AG04449 (cell line): ENCODE measurements at regions not wholly inside any gene's neighbourhood (a gene's known extent, or its start where the extent isn't known, plus 50 kb on each side); places are given as distances from the start of the nearest gene placed in this dataset.

Source experiments
- CTCF ChIA-PET: fragments of 350-600 bp; formaldehyde crosslinking; extraction: SDS; loops from one replicate; lab custom pipeline; 2021; ENCODE audit warnings: antibody characterized with exemption; lab: Yijun Ruan, JAX
- POLR2A ChIA-PET: fragments of 400-600, 350-600 bp; formaldehyde crosslinking; extraction: SDS; loops from one replicate; lab custom pipeline; 2020; ENCODE audit warnings: antibody characterized with exemption, inconsistent platforms; lab: Yijun Ruan, JAX
- DNase-seq: peaks from one replicate; pipeline ENCODE4 v3.0.0-alpha.2; 2010; ENCODE audit warnings: low read depth, low spot score
- H3K4me3 ChIP-seq: 2 replicates; pipeline ENCODE4 v1.5.1; 2011; ENCODE audit warnings: low read depth, mild to moderate bottlenecking, control low read depth, low read length
- TF ChIP-seq, protein P1 (sequence below): IDR thresholded peaks from one replicate; pipeline ENCODE4 v1.5.1; 2011; ENCODE audit warnings: mild to moderate bottlenecking, moderate library complexity, low read length, control low read depth, inconsistent platforms; ENCODE audit not compliant: insufficient read depth; ENCODE audit errors: missing control alignments

DNA sequence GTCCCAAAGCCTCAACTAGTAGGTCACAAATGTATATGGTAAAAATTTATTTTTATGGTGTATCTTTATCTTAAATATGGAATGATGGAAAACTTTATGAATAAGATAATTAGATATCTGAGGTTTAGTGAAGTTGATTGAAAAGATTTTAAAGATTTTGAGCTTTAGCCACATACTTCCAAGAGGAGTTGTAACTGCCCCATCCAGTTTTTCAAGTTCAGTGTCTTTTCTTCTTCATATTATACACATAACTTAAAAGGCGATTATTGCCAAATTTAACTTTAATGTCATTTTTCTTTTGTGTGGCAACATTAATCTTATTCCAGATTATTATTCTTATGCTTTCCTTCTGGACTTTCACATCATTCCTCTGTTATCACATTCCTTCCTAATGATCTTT, 266.4 kb downstream of the TINAG start:
- CTCF ChIA-PET, result interaction anchor here (1.3 kb wide), 1 partner anchor 11 kb away, joined by 3 read pairs; no protein-coding TSS in a partner anchor
- TF ChIP-seq, protein P1, sequence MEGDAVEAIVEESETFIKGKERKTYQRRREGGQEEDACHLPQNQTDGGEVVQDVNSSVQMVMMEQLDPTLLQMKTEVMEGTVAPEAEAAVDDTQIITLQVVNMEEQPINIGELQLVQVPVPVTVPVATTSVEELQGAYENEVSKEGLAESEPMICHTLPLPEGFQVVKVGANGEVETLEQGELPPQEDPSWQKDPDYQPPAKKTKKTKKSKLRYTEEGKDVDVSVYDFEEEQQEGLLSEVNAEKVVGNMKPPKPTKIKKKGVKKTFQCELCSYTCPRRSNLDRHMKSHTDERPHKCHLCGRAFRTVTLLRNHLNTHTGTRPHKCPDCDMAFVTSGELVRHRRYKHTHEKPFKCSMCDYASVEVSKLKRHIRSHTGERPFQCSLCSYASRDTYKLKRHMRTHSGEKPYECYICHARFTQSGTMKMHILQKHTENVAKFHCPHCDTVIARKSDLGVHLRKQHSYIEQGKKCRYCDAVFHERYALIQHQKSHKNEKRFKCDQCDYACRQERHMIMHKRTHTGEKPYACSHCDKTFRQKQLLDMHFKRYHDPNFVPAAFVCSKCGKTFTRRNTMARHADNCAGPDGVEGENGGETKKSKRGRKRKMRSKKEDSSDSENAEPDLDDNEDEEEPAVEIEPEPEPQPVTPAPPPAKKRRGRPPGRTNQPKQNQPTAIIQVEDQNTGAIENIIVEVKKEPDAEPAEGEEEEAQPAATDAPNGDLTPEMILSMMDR, result no peak
- POLR2A ChIA-PET, result no interaction called here
- H3K4me3 ChIP-seq, result no peak overlapping the region
- DNase-seq, result no peak

DNA sequence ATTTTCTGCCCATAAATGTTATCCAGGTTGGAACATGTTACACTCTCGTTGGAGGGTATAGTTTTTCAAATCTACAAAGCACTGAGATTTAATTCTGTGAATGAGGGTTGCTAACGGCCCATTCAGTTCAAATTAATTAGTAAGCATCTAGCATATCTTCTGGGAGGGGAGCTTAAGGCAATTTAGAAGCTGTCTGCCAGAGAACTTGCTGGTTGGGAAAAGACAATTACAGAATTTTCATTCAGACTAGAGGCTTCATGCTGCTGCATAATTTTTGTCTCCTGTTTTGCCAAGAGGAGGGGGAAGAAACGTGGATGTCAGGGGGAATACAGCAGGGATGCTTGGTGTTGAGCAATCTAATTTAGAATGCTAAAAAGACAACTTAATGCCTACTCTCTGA, 268.3 kb upstream of the FAM83B start:
- TF ChIP-seq, protein P1, result no peak
- ChIA-PET POLR2A (no interaction called here), CTCF (no interaction called here)
- DNase-seq, result no peak
- H3K4me3 ChIP-seq, result no peak overlapping the region

DNA sequence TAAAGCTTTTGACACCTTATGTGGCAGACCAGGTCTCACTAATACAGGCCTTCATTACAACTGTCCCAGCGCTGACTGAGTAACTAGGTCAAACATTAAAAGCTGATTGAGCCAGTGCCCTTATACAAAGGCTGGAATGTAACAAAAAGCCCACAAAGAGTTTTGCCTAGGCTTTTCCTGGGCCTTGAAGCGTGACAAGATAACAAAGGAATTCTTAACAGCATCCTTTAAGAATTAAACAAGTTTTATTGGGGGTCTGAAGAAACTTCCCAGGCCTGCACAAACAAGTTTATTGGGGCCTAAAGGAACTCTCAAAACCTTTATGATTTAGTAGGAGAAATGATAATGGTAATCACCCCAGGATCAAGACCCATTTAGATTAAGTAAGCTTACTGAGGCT, 267.6 kb upstream of the FAM83B start:
- POLR2A ChIA-PET, result no interaction called here
- CTCF ChIA-PET, result no interaction called here
- TF ChIP-seq, protein P1, result no peak
- no peak overlapping the region for H3K4me3 ChIP-seq
- DNase-seq, result no peak

DNA sequence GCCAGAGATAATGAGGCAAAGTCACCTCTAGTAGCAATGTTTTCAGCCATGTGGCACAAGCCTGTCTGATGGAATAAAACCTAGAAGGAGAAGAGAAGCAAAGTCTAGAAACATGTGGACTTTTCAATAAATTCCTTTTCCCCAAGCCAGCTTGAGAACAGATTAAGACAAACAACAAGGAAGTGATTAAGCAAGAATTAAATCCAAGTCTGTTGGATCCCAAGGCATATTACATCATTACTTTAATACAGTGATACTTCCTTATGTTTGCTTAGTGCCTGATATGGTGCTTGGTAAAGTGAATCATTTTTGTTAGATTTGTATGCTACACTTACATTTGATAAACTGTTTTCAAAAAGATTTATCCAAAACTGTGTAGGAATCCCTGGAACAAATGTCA, 260.3 kb upstream of the FAM83B start:
- TF ChIP-seq, protein P1, result no peak
- DNase-seq, result no peak
- no peak overlapping the region for H3K4me3 ChIP-seq
- CTCF ChIA-PET, result no interaction called here
- POLR2A ChIA-PET, result no interaction called here

DNA sequence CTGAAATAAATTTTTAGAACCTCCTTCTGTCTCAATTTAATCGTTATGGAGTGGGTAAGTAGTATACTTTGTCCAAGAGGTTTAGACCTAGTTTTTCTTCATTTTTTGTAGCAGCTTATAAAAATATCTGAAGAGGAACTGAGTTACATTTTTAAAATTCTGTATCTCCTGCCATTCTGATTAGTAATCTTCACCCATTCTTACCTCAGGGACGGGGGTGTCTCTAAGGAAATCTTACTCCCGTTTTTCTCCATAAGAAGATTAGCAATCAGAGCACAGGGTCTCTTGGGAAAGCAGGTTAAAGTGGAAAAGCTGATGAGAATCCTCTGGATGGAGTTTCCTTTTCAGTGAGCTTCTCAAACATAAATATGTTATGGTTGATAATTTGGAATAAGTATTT, 259.3 kb upstream of the FAM83B start:
- ChIA-PET CTCF (interaction anchor here (0.7 kb wide), 1 partner anchor 42 kb away, joined by 3 read pairs; no protein-coding TSS in a partner anchor), POLR2A (no interaction called here)
- H3K4me3 ChIP-seq, result no peak overlapping the region
- DNase-seq, result no peak
- TF ChIP-seq, protein P1, result no peak

DNA sequence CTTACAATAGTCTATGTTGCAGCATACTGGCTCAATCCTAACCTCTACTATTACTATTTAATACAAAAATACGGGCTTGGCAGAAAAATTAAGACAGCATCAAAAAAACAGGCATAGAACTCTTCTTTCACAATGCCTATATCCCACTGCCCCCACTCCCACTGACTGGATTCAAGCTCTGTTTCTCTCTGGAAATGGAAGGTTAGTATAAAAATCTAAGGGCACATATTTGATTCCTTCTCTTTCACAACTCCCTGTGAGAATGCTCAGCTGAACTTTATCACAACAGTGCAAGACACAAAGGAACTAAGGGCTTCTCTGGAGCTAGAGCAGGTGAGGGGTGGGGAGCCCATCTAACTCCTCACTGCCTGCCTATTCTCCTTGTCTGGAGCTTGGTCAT, 258.4 kb upstream of the FAM83B start:
- no peak overlapping the region for H3K4me3 ChIP-seq
- no peak for DNase-seq
- ChIA-PET POLR2A (no interaction called here), CTCF (no interaction called here)
- TF ChIP-seq, protein P1, result no peak

DNA sequence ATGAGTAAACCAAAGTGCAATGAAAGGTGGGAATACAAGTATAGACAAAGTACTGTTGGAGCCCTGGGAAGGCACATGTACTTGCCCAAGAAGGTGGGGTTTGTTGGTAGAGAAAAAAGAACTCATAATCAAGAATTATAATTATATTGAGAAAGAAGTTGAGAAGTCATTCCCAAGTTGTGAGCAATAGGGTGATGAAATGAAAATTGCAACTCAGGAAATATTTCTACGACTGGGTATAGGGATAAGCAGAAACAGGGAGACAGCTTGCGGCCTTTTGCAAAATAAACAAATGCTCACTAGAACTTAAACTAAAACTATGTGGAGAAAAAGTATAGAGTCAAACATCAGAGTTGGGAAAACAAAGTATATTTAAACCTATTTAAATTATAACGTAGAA, 250.7 kb upstream of the FAM83B start:
- ChIA-PET POLR2A (no interaction called here), CTCF (no interaction called here)

More for the DNA sequence above, 250.7 kb upstream of the FAM83B start:
- DNase-seq, result peak; percentile 49
- H3K4me3 ChIP-seq, result no peak overlapping the region
- TF ChIP-seq, protein P1, result no peak
